Testis (tissue), 2 donors: ENCODE measurements at regions not wholly inside any gene's neighbourhood (a gene's known extent, or its start where the extent isn't known, plus 50 kb on each side); places are given as distances from the start of the nearest gene placed in this dataset.

Experiments
- DNase-seq: peaks from one replicate; pipeline ENCODE4 v3.0.0-alpha.2; 2019
- H3K27ac ChIP-seq, 2 donors: fragments of 200-600 bp; sonication (generic); one replicate each; pipeline ENCODE4 v1.5.1; 2019
- H3K27me3 ChIP-seq: fragments of 200-600 bp; sonication (generic); one replicate; pipeline ENCODE4 v1.5.1; 2019
- H3K36me3 ChIP-seq: fragments of 200-600 bp; sonication (generic); one replicate; pipeline ENCODE4 v1.5.1; 2017; ENCODE audit warnings: low read depth; ENCODE audit errors: missing control alignments
- H3K4me1 ChIP-seq: fragments of 200-600 bp; sonication (generic); one replicate; pipeline ENCODE4 v1.5.1; 2019
- H3K4me3 ChIP-seq, 2 donors: fragments of 200-600 bp; sonication (generic); one replicate each; pipeline ENCODE4 v1.5.1; 2017 to 2019
- H3K9me3 ChIP-seq: fragments of 200-600 bp; sonication (generic); one replicate; pipeline ENCODE4 v1.5.1; 2017
- CTCF ChIP-seq, 3 experiments: fragments of 450-650 bp in 2 of 3; fragments of 200-600 bp in 1 of 3; sonication (generic) in 1 of 3; IDR thresholded peaks; one replicate each; pipeline ENCODE4 v1.5.1; 2016 to 2019; ENCODE audit warnings: antibody characterized with exemption in 3 of 3, mild to moderate bottlenecking in 2 of 3, moderate library complexity in 1 of 3
- POLR2A ChIP-seq: fragments of 450-650 bp; IDR thresholded peaks from one replicate; pipeline ENCODE4 v1.6.1; 2017; ENCODE audit warnings: antibody characterized with exemption, mild to moderate bottlenecking, moderate library complexity
- WGBS, 2 donors: methylation state at CpG; one replicate each; pipeline ENCODE4 v1.1.5; 2018; 5-methylcytosine and 5-hydroxymethylcytosine counted together
- intact Hi-C: fragments of 100-400 bp; cut with DNase I; formaldehyde crosslinking; loops from one replicate; pipeline ENCODE4 v1.15.1; 2023; ENCODE audit warnings: low total_unique reads

GRCh38 chr11:38191101-38191500 lies 1593.1 kb upstream of the RAG2 start:
- DNase-seq = no peak
- Histone ChIP-seq H3K27me3 (no peaks in the 10 kb centered on the region), H3K36me3 (no peaks in the 10 kb centered on the region), H3K4me1 (no peaks in the 10 kb centered on the region), H3K9me3 (no peaks in the 10 kb centered on the region), H3K4me3 (no peak overlapping the region), H3K27ac (no peak overlapping the region)
- intact Hi-C loops = no loop called here
- TF ChIP-seq CTCF (IDR thresholded peaks at IDR 0.05) (no peak), POLR2A (no peak)
- 82 to 92% methylated on average over 1 of the region's 1 CpG for WGBS, 2 donors

- TF ChIP-seq CTCF (IDR thresholded peaks at IDR 0.05) (no peak), POLR2A (no peak)
- no peak for DNase-seq
- H3K9me3 ChIP-seq = no peaks in the 10 kb centered on the region
- H3K36me3 ChIP-seq = no peaks in the 10 kb centered on the region
- no peaks in the 10 kb centered on the region for H3K27me3 ChIP-seq
- H3K27ac ChIP-seq = no peak overlapping the region
- intact Hi-C loops = no loop called here
- 23 to 38% methylated on average over 1 of the region's 1 CpG for WGBS, 2 donors
- no peaks in the 10 kb centered on the region for H3K4me1 ChIP-seq
- no peak overlapping the region for H3K4me3 ChIP-seq
Measured at GRCh38 chr11:38182126-38182866, 1584.3 kb upstream of the RAG2 start.

GRCh38 chr11:38176686-38177322 lies 1578.8 kb upstream of the RAG2 start:
- TF ChIP-seq POLR2A (no peak), CTCF (IDR thresholded peaks at IDR 0.05) (no peak)
- WGBS, 2 donors = 81 to 86% methylated on average over 8 to 12 of the region's 12 CpGs
- no peaks in the 10 kb centered on the region for H3K4me1 ChIP-seq
- H3K27me3 ChIP-seq = no peaks in the 10 kb centered on the region
- no peaks in the 10 kb centered on the region for H3K9me3 ChIP-seq
- no peak overlapping the region for H3K27ac ChIP-seq
- intact Hi-C loops = no loop called here
- DNase-seq = no peak
- H3K36me3 ChIP-seq = no peaks in the 10 kb centered on the region
- H3K4me3 ChIP-seq = no peak overlapping the region

- intact Hi-C loops = no loop called here
- 56 to 64% methylated on average over 8 of the region's 8 CpGs for WGBS, 2 donors
- H3K27ac ChIP-seq = no peak overlapping the region
Measured at GRCh38 chr11:38173676-38174075, 1575.6 kb upstream of the RAG2 start.

More at GRCh38 chr11:38173676-38174075, 1575.6 kb upstream of the RAG2 start:
- Histone ChIP-seq H3K27me3 (no peaks in the 10 kb centered on the region), H3K4me1 (no peaks in the 10 kb centered on the region), H3K4me3 (no peak overlapping the region), H3K36me3 (no peaks in the 10 kb centered on the region), H3K9me3 (no peaks in the 10 kb centered on the region)
- TF ChIP-seq CTCF (IDR thresholded peaks at IDR 0.05) (no peak), POLR2A (no peak)
- no peak for DNase-seq
